ENCODE measurements at regions not wholly inside any gene's neighbourhood (a gene's known extent, or its start where the extent isn't known, plus 50 kb on each side); places are given as distances from the start of the nearest gene placed in this dataset.

GRCh38 chr12:13288937-13289652 lies 92.6 kb downstream of the EMP1 start:
- Histone ChIP-seq H3K4me3 (replicated peaks; ENCODE audit: insufficient read depth, low read length) (no peak overlapping the region), H3K27ac (replicated peaks) (no peak overlapping the region), H3K27me3 (ENCODE audit: insufficient read depth, poor library complexity, severe bottlenecking) (peaks cover 3% of the 10 kb centered on the region)
- DNase-seq (ENCODE audit: low read depth in 1 of 2, low spot score in 1 of 2) = no peak
- TF ChIP-seq GABPA (IDR thresholded peaks at IDR 0.05; ENCODE audit: low read depth) (no peak), POLR2AphosphoS5 (IDR thresholded peaks at IDR 0.05; ENCODE audit: low read depth) (no peak)

DNA sequence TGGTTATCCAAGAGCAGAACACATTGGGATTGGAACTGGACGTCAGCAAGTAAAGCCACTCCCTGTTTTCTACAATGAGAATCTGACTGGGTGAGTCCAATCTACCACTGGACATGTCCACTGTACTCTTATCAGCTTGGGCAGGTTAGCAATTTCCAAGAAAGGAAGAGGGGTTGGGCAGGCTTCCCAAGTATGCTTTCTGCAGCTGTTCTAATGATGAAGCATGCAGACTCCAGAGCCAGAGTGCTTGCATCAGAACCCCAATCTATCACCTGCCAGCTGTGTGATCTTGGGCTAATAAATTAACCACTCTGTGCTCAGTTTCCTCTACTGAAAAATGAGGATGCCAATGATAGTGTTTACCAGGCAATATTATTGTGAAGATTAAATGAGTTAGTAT lies 92.0 kb downstream of the EMP1 start:
- TF ChIP-seq REST (IDR thresholded peaks at IDR 0.05; ENCODE audit: insufficient replicate concordance, low read depth) = no peak
- TF ChIP-seq CTCF (IDR thresholded peaks at IDR 0.05; ENCODE audit: insufficient read depth, low read length) = no peak
- no peak for TF ChIP-seq SPI1 (IDR thresholded peaks at IDR 0.05; ENCODE audit: borderline replicate concordance, low read depth)
- no peak for TF ChIP-seq POLR2AphosphoS5 (IDR thresholded peaks at IDR 0.05; ENCODE audit: low read depth)
- TF ChIP-seq GABPA (IDR thresholded peaks at IDR 0.05; ENCODE audit: low read depth) = no peak
- H3K27me3 ChIP-seq (ENCODE audit: insufficient read depth, poor library complexity, severe bottlenecking) = peaks cover 3% of the 10 kb centered on the region
- DNase-seq (ENCODE audit: low read depth in 1 of 2, low spot score in 1 of 2) = no peak
- H3K4me3 ChIP-seq (replicated peaks; ENCODE audit: insufficient read depth, low read length) = no peak overlapping the region
- H3K27ac ChIP-seq (replicated peaks) = no peak overlapping the region

DNA sequence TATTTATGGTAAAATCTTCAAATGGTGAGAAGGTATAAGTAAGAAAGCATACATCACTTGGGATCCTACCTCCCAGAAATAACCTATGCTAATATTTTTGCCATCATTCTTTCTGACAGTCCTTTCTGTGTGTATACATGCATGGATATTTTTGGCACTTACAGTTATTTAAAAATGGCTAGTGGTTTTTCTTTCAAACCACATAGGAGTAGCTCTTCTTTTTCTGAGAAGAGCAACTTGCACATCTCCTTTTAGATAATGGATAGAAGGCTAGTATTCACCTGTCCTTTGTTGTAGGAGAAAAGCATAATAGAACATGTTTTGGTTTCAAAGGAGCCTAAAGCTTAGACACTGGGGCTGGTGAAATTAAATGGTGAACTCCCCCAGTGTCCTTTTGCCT lies 87.3 kb downstream of the EMP1 start:
- Histone ChIP-seq H3K27ac (replicated peaks) (no peak overlapping the region), H3K4me3 (replicated peaks; ENCODE audit: insufficient read depth, low read length) (no peak overlapping the region), H3K27me3 (ENCODE audit: insufficient read depth, poor library complexity, severe bottlenecking) (peaks cover 6% of the 10 kb centered on the region)
- DNase-seq (ENCODE audit: low read depth in 1 of 2, low spot score in 1 of 2) = no peak
- TF ChIP-seq GABPA (IDR thresholded peaks at IDR 0.05; ENCODE audit: low read depth) = no peak
- TF ChIP-seq SPI1 (IDR thresholded peaks at IDR 0.05; ENCODE audit: borderline replicate concordance, low read depth) = no peak
- TF ChIP-seq CTCF (IDR thresholded peaks at IDR 0.05; ENCODE audit: insufficient read depth, low read length) = no peak

DNA sequence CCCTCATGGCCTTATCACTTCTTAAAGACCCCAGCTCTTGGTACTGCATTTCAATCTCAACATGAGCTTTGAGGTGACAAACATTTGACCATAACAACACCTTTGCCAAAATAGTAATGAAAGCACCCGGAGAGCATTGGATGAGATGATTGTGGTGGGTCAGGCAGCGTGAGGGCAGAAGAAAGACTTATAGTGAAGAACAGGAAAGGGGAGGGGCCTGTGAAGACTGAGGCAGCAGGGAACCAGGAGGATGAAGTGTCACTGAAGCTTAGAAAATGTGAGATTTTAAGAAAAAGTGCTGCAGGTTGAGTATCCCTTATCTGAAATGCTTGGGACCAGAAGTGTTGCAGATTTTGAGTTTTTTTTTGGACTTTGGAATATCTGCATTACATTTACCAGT lies 86.3 kb downstream of the EMP1 start:
- no peak overlapping the region for H3K4me3 ChIP-seq (replicated peaks; ENCODE audit: insufficient read depth, low read length)
- peaks cover 6% of the 10 kb centered on the region for H3K27me3 ChIP-seq (ENCODE audit: insufficient read depth, poor library complexity, severe bottlenecking)
- TF ChIP-seq POLR2AphosphoS5 (IDR thresholded peaks at IDR 0.05; ENCODE audit: low read depth) (no peak), REST (IDR thresholded peaks at IDR 0.05; ENCODE audit: insufficient replicate concordance, low read depth) (no peak), SPI1 (IDR thresholded peaks at IDR 0.05; ENCODE audit: borderline replicate concordance, low read depth) (no peak), CTCF (IDR thresholded peaks at IDR 0.05; ENCODE audit: insufficient read depth, low read length) (no peak), GABPA (IDR thresholded peaks at IDR 0.05; ENCODE audit: low read depth) (no peak)
- no peak overlapping the region for H3K27ac ChIP-seq (replicated peaks)
- no peak for DNase-seq (ENCODE audit: low read depth in 1 of 2, low spot score in 1 of 2)
